Gastroesophageal sphincter (tissue), 3 donors: ENCODE measurements at regions not wholly inside any gene's neighbourhood (a gene's known extent, or its start where the extent isn't known, plus 50 kb on each side); places are given as distances from the start of the nearest gene placed in this dataset.

Source experiments
- CTCF ChIP-seq, 4 experiments: fragments of 200-600 bp in 2 of 4; fragments of 450-650 bp in 2 of 4; sonication (generic) in 1 of 4; IDR thresholded peaks; one replicate each; pipeline ENCODE4 v1.5.1; 2017 to 2019; ENCODE audit warnings: antibody characterized with exemption in 4 of 4, mild to moderate bottlenecking in 2 of 4, moderate library complexity in 2 of 4
- EP300 ChIP-seq: sonication (generic); formaldehyde crosslinking; IDR thresholded peaks from one replicate; pipeline ENCODE4 v1.6.1; 2017; ENCODE audit warnings: antibody characterized with exemption, mild to moderate bottlenecking
- POLR2A ChIP-seq, 2 donors: fragments of 450-650 bp; IDR thresholded peaks; one replicate each; pipeline ENCODE4 v1.6.1; 2017; ENCODE audit warnings: antibody characterized with exemption in 2 of 2, mild to moderate bottlenecking in 2 of 2, moderate library complexity in 1 of 2
- POLR2AphosphoS5 ChIP-seq: sonication (generic); formaldehyde crosslinking; IDR thresholded peaks from one replicate; pipeline ENCODE4 v1.6.1; 2017; ENCODE audit warnings: antibody characterized with exemption

- TF ChIP-seq CTCF (IDR thresholded peaks at IDR 0.05) (no peak), POLR2A (IDR thresholded peaks at IDR 0.05) (no peak), POLR2AphosphoS5 (no peak), EP300 (no peak)
Measured at GRCh38 chr4:124890522-124890921, 178.0 kb upstream of the ANKRD50 start.
